GM04503 (cell line): ENCODE measurements at regions not wholly inside any gene's neighbourhood (a gene's known extent, or its start where the extent isn't known, plus 50 kb on each side); places are given as distances from the start of the nearest gene placed in this dataset.

Experiments
- DNase-seq: peaks from one replicate; pipeline ENCODE4 v3.0.0-alpha.2; 2012; ENCODE audit warnings: low read depth

- DNase-seq, result no peak
These were observed 319.3 kb upstream of the UBE2E3 start for GRCh38 chr2:180660881-180661685.

- no peak for DNase-seq
These were observed 320.2 kb upstream of the UBE2E3 start for GRCh38 chr2:180660207-180660606.

- no peak for DNase-seq
These were observed 323.4 kb upstream of the UBE2E3 start for GRCh38 chr2:180657054-180657453.

GRCh38 chr2:180656455-180656847 lies 324.0 kb upstream of the UBE2E3 start:
- DNase-seq, result no peak

GRCh38 chr2:180655842-180656454 lies 324.5 kb upstream of the UBE2E3 start:
- DNase-seq, result no peak

GRCh38 chr2:180655393-180655792 lies 325.0 kb upstream of the UBE2E3 start:
- no peak for DNase-seq

GRCh38 chr2:180653481-180653880 lies 326.9 kb upstream of the UBE2E3 start:
- no peak for DNase-seq

GRCh38 chr2:180652794-180653193 lies 327.6 kb upstream of the UBE2E3 start:
- no peak for DNase-seq

- DNase-seq, result no peak
These were observed 328.8 kb upstream of the UBE2E3 start for GRCh38 chr2:180651596-180651995.

- DNase-seq, result no peak
These were observed 332.8 kb upstream of the UBE2E3 start for GRCh38 chr2:180647621-180648020.

GRCh38 chr2:180647221-180647620 lies 333.2 kb upstream of the UBE2E3 start:
- no peak for DNase-seq

- DNase-seq, result no peak
These were observed 333.6 kb upstream of the UBE2E3 start for GRCh38 chr2:180646756-180647155.

GRCh38 chr2:180644709-180645108 lies 335.7 kb upstream of the UBE2E3 start:
- no peak for DNase-seq

- no peak for DNase-seq
These were observed 349.6 kb upstream of the UBE2E3 start for GRCh38 chr2:180630756-180631155.

- DNase-seq, result peak; percentile 95
These were observed 355.2 kb upstream of the UBE2E3 start for GRCh38 chr2:180625006-180625844.

GRCh38 chr2:180621941-180622918 lies 358.2 kb upstream of the UBE2E3 start:
- peak; percentile 33 for DNase-seq

GRCh38 chr2:180621366-180621765 lies 359.0 kb upstream of the UBE2E3 start:
- no peak for DNase-seq

- DNase-seq, result no peak
These were observed 361.8 kb upstream of the UBE2E3 start for GRCh38 chr2:180618570-180618969.

- DNase-seq, result no peak
These were observed 365.6 kb upstream of the UBE2E3 start for GRCh38 chr2:180614776-180615175.

- DNase-seq, result no peak
These were observed 370.6 kb upstream of the UBE2E3 start for GRCh38 chr2:180609626-180610340.

- DNase-seq, result no peak
These were observed 372.8 kb upstream of the UBE2E3 start for GRCh38 chr2:180607514-180608049.
